GM13977 (cell line): ENCODE measurements at regions not wholly inside any gene's neighbourhood (a gene's known extent, or its start where the extent isn't known, plus 50 kb on each side); places are given as distances from the start of the nearest gene placed in this dataset.

Source experiments
- DNase-seq: peaks from one replicate; pipeline ENCODE4 v3.0.0; 2012; ENCODE audit warnings: low spot score
- in situ Hi-C: fragments of 300-500 bp; cut with MboI; formaldehyde crosslinking; loops from one replicate; pipeline ENCODE4 v1.12.0; 2022; ENCODE audit warnings: low sequenced_read_pairs, low pct_unique_long_range_greater_than_20kb, mixed read lengths, inconsistent platforms; ENCODE audit not compliant: unreplicated experiment
- TF ChIP-seq, protein P1 (sequence below): IDR thresholded peaks from 2 replicates; pipeline ENCODE4 v1.5.1; 2012; ENCODE audit warnings: mild to moderate bottlenecking, control low read depth; ENCODE audit not compliant: insufficient read depth; ENCODE audit errors: extremely low read depth, missing control alignments

DNA sequence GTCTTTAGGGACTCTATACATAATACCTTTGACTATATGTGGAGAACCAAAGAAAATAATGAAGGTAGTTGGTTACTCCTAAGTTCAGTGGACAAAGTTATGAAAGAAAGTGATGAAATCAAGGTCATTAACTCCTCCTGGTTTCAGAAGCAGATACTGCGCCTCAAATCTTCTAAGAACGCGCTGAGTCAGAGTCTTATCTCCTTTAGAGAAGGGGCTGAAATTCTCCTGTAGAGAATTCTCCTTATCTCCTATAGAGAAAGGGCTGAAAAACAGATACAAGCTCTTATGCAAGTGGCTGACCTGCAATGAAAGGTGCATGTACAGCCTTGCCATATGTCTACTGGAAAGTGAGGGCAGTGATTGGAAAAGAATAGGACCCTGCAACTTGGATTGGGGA, 824.2 kb downstream of the NSUN3 start:
- in situ Hi-C loops, result no loop called here
- TF ChIP-seq, protein P1, sequence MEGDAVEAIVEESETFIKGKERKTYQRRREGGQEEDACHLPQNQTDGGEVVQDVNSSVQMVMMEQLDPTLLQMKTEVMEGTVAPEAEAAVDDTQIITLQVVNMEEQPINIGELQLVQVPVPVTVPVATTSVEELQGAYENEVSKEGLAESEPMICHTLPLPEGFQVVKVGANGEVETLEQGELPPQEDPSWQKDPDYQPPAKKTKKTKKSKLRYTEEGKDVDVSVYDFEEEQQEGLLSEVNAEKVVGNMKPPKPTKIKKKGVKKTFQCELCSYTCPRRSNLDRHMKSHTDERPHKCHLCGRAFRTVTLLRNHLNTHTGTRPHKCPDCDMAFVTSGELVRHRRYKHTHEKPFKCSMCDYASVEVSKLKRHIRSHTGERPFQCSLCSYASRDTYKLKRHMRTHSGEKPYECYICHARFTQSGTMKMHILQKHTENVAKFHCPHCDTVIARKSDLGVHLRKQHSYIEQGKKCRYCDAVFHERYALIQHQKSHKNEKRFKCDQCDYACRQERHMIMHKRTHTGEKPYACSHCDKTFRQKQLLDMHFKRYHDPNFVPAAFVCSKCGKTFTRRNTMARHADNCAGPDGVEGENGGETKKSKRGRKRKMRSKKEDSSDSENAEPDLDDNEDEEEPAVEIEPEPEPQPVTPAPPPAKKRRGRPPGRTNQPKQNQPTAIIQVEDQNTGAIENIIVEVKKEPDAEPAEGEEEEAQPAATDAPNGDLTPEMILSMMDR, result no peak
- no peak for DNase-seq

DNA sequence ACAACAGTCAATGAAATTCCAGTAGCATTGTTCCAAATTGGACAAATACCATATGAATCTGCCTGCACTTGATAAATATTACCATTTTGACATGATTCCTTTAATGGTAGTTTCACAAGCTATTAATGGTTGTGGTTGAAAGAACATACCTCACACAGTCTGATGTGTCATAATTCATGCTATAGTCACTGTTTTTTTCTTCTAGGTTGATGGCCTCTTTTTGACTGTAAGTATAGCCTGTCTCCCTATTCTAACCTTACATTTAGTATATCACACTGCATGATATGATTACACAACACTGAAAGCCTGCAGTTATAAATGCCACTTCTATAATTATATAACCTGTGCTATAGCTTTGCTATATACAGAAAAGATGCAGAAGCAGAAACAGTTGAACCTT, 834.1 kb downstream of the NSUN3 start:
- TF ChIP-seq, protein P1, result no peak
- in situ Hi-C loops, result no loop called here
- no peak for DNase-seq

- TF ChIP-seq, protein P1, result no peak
- in situ Hi-C loops, result no loop called here
- no peak for DNase-seq
Measured at GRCh38 chr3:94904156-94904674, 841.4 kb downstream of the NSUN3 start.

DNA sequence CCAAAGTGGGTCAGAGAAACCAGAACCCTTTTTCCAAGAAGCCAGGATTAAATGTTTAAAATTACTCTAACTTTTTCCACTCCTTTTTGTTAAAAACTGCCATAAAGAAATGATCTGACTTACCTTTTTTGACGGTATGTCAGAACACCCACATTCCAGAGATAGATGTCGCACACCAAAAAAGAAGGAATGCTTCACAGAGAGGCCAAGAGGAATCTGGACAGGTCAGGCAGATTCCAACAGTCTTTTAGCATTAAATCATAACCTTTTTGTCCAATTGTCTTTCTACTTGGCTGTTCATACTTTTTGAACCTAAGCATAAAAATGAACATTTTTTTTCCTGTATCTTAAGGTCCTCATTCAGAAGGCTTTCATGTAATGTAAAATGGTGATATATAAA, 846.9 kb downstream of the NSUN3 start:
- no peak for DNase-seq
- in situ Hi-C loops, result no loop called here

DNA sequence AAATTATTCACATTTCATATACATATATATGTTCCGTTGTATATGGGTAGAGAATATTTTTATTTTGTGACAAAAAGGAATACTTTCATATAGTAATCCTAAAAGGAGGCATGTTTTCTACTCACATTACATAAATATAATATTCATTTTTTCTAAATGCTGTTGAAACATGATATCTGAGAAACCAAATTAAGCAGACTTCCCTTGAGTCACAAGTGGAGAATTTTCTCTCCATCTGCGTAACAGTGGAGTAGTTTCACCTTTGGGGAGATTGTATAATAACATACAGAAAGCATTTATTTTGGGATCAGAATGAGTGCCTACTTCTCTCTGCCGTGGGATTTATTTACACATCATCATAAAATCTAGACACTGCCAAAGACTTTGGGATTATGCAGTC, 849.8 kb downstream of the NSUN3 start:
- TF ChIP-seq, protein P1, result no peak
- no peak for DNase-seq
- in situ Hi-C loops, result no loop called here

More for the DNA sequence above, 846.9 kb downstream of the NSUN3 start:
- TF ChIP-seq, protein P1, result no peak

- TF ChIP-seq, protein P1, result no peak
- in situ Hi-C loops, result no loop called here
- DNase-seq, result no peak
Measured at GRCh38 chr3:94927175-94927574, 864.3 kb downstream of the NSUN3 start.

- no peak for DNase-seq
- in situ Hi-C loops, result no loop called here
Measured at GRCh38 chr3:94928921-94929320, 866.1 kb downstream of the NSUN3 start.

More at GRCh38 chr3:94928921-94929320, 866.1 kb downstream of the NSUN3 start:
- TF ChIP-seq, protein P1, result no peak
